Chondrocyte (in vitro differentiated cells): ENCODE measurements at regions not wholly inside any gene's neighbourhood (a gene's known extent, or its start where the extent isn't known, plus 50 kb on each side); places are given as distances from the start of the nearest gene placed in this dataset.

Source experiments
- DNase-seq: peaks from one replicate; pipeline ENCODE4 v3.0.0; 2021; ENCODE audit warnings: mixed read lengths, low spot score
- H3K27ac Mint-ChIP-seq: one replicate; pipeline ENCODE4 v1.8.0; 2021; ENCODE audit warnings: mild to moderate bottlenecking, moderate library complexity, mixed read lengths; ENCODE audit not compliant: unreplicated experiment
- H3K27me3 Mint-ChIP-seq: 2 replicates; pipeline ENCODE4 v1.8.0; 2021; ENCODE audit warnings: low read depth, mixed read lengths
- H3K36me3 Mint-ChIP-seq: 2 replicates; pipeline ENCODE4 v1.8.0; 2021; ENCODE audit warnings: low read depth, mixed read lengths
- H3K4me1 Mint-ChIP-seq: 2 replicates; pipeline ENCODE4 v1.8.0; 2021; ENCODE audit warnings: low read depth, mild to moderate bottlenecking, mixed read lengths
- H3K4me3 Mint-ChIP-seq: one replicate; pipeline ENCODE4 v1.8.0; 2021; ENCODE audit warnings: mild to moderate bottlenecking, moderate library complexity, mixed read lengths; ENCODE audit not compliant: unreplicated experiment
- H3K9me3 Mint-ChIP-seq: 2 replicates; pipeline ENCODE4 v1.8.0; 2021; ENCODE audit warnings: low read depth, mixed read lengths
- CTCF ChIP-seq: fragments of 200-600 bp; sonication (generic); IDR thresholded peaks from 2 replicates; pipeline ENCODE4 v1.5.0; 2021; ENCODE audit warnings: antibody characterized with exemption, mild to moderate bottlenecking, moderate library complexity

- H3K27me3 Mint-ChIP-seq = no peaks in the 10 kb centered on the region
- peaks cover 23% of the 10 kb centered on the region for H3K4me1 Mint-ChIP-seq
- DNase-seq = no peak
- H3K4me3 Mint-ChIP-seq = no peak overlapping the region
- TF ChIP-seq CTCF = peak; percentile 9
- H3K27ac Mint-ChIP-seq = peak overlapping the region; percentile 17
- H3K9me3 Mint-ChIP-seq = peaks cover 4% of the 10 kb centered on the region
- H3K36me3 Mint-ChIP-seq = peaks cover 2% of the 10 kb centered on the region
Observed at GRCh38 chr2:128535953-128536352, 217.3 kb upstream of the HS6ST1 start.

GRCh38 chr2:128536925-128537620 lies 218.4 kb upstream of the HS6ST1 start:
- no peak overlapping the region for H3K4me3 Mint-ChIP-seq
- H3K36me3 Mint-ChIP-seq = peaks cover 2% of the 10 kb centered on the region
- H3K27me3 Mint-ChIP-seq = no peaks in the 10 kb centered on the region
- peaks cover 23% of the 10 kb centered on the region for H3K4me1 Mint-ChIP-seq
- no peak for TF ChIP-seq CTCF
- DNase-seq = no peak
- H3K9me3 Mint-ChIP-seq = peaks cover 4% of the 10 kb centered on the region
- peak overlapping the region; percentile 87 for H3K27ac Mint-ChIP-seq

- no peak for DNase-seq
- H3K4me1 Mint-ChIP-seq = peaks cover 23% of the 10 kb centered on the region
- H3K9me3 Mint-ChIP-seq = peaks cover 4% of the 10 kb centered on the region
- no peaks in the 10 kb centered on the region for H3K27me3 Mint-ChIP-seq
- no peak for TF ChIP-seq CTCF
- peaks cover 2% of the 10 kb centered on the region for H3K36me3 Mint-ChIP-seq
- H3K27ac Mint-ChIP-seq = peak overlapping the region; percentile 87
- H3K4me3 Mint-ChIP-seq = no peak overlapping the region
Observed at GRCh38 chr2:128537646-128538045, 219.0 kb upstream of the HS6ST1 start.

GRCh38 chr2:128538396-128538795 lies 219.7 kb upstream of the HS6ST1 start:
- Mint-ChIP-seq H3K4me3 (no peak overlapping the region), H3K9me3 (peaks cover 4% of the 10 kb centered on the region), H3K27ac (no peak overlapping the region), H3K36me3 (peaks cover 2% of the 10 kb centered on the region), H3K4me1 (peaks cover 23% of the 10 kb centered on the region), H3K27me3 (no peaks in the 10 kb centered on the region)
- DNase-seq = no peak
- no peak for TF ChIP-seq CTCF

- H3K4me3 Mint-ChIP-seq = no peak overlapping the region
- no peak overlapping the region for H3K27ac Mint-ChIP-seq
- peaks cover 22% of the 10 kb centered on the region for H3K4me1 Mint-ChIP-seq
- peaks cover 1% of the 10 kb centered on the region for H3K27me3 Mint-ChIP-seq
- H3K9me3 Mint-ChIP-seq = peaks cover 4% of the 10 kb centered on the region
- H3K36me3 Mint-ChIP-seq = peaks cover 2% of the 10 kb centered on the region
- DNase-seq = no peak
- TF ChIP-seq CTCF = no peak
Observed at GRCh38 chr2:128540670-128541069, 222.0 kb upstream of the HS6ST1 start.
